ENCODE measurements at regions not wholly inside any gene's neighbourhood (a gene's known extent, or its start where the extent isn't known, plus 50 kb on each side); places are given as distances from the start of the nearest gene placed in this dataset.

- ChIA-PET POLR2A (no interaction called here), CTCF (no interaction called here)
- Mint-ChIP-seq H3K9me3 (peaks cover 0 to 13% (median 6%) of the 10 kb centered on the region in 3 donors), H3K4me3 (no peak overlapping the region), H3K27ac (no peak overlapping the region), H3K4me1 (no peaks in the 10 kb centered on the region), H3K27me3 (no peaks in the 10 kb centered on the region), H3K36me3 (no peaks in the 10 kb centered on the region)
- no peaks in the 10 kb centered on the region for H3K9me3 ChIP-seq
- ATAC-seq (replicated peaks in 1 of 4) (no peak), DNase-seq (no peak)
- H3K4me1 ChIP-seq (ENCODE audit: control insufficient read depth in 1 of 2, extremely low read depth in 1 of 2, insufficient read depth in 2 of 2, low read length in 2 of 2): no peaks in the 10 kb centered on the region
- H3K4me3 ChIP-seq (ENCODE audit: control insufficient read depth in 1 of 2, extremely low read depth in 1 of 2, low read length in 1 of 2): no peak overlapping the region
- H3K27ac ChIP-seq (ENCODE audit: low read length): no peak overlapping the region
- H3K27me3 ChIP-seq (replicated peaks in 1 of 2; ENCODE audit: control insufficient read depth in 2 of 2, extremely low read depth in 1 of 2, insufficient read depth in 2 of 2, low read length in 1 of 2): no peaks in the 10 kb centered on the region
- H3K36me3 ChIP-seq (ENCODE audit: control insufficient read depth in 2 of 2, extremely low read depth in 1 of 2, insufficient read depth in 1 of 2, low read length in 1 of 2): no peaks in the 10 kb centered on the region
These were observed 153.7 kb downstream of the TRMT11 start for GRCh38 chr6:126140015-126140414.

DNA sequence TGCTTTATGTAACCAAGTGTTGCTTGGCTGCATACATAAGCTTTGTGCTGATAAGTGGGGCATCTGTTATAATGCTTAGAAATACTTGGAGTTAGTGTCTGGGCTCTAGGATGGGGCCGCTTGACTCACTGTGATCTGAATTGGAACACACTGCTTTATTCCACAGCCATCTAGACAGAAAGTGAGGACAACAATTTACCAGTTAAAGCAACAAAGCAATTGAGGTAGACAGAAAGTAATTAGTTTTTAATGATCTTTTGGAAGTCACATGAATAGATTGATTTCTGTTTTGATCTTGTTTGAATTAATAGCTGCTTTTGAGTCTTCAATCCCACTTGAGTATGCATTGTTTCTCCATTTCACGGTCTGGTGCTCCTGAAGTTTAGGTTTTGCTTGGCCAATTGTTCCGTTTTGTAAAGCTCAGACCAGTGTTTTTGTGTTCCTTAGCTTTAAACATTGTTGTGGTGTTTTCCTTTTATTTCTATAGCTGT, 157.5 kb downstream of the TRMT11 start:
- CTCF ChIA-PET: interaction anchor here in 1 of 2 donors (0.6 kb wide), 2 partner anchors 9 to 465 kb away, joined by 3 read pairs; no protein-coding TSS in a partner anchor
- no peaks in the 10 kb centered on the region for H3K9me3 ChIP-seq
- H3K27me3 Mint-ChIP-seq: no peaks in the 10 kb centered on the region
- H3K36me3 Mint-ChIP-seq: no peaks in the 10 kb centered on the region
- H3K27me3 ChIP-seq (replicated peaks in 1 of 2; ENCODE audit: control insufficient read depth in 2 of 2, extremely low read depth in 1 of 2, insufficient read depth in 2 of 2, low read length in 1 of 2): no peaks in the 10 kb centered on the region
- DNase-seq (no peak), ATAC-seq (replicated peaks in 1 of 4) (no peak)
- no peak overlapping the region for H3K27ac Mint-ChIP-seq
- H3K27ac ChIP-seq (ENCODE audit: low read length): no peak overlapping the region
- no CpG with 5 or more reads among the region's 3 CpGs for WGBS (ENCODE audit: insufficient coverage)
- H3K4me1 Mint-ChIP-seq: no peaks in the 10 kb centered on the region
- POLR2A ChIA-PET: no interaction called here
- H3K4me3 ChIP-seq (ENCODE audit: control insufficient read depth in 1 of 2, extremely low read depth in 1 of 2, low read length in 1 of 2): no peak overlapping the region
- no peak overlapping the region for H3K4me3 Mint-ChIP-seq
- H3K36me3 ChIP-seq (ENCODE audit: control insufficient read depth in 2 of 2, extremely low read depth in 1 of 2, insufficient read depth in 1 of 2, low read length in 1 of 2): no peaks in the 10 kb centered on the region
- peaks cover 0 to 3% (median 0%) of the 10 kb centered on the region in 3 donors for H3K9me3 Mint-ChIP-seq
- H3K4me1 ChIP-seq (ENCODE audit: control insufficient read depth in 1 of 2, extremely low read depth in 1 of 2, insufficient read depth in 2 of 2, low read length in 2 of 2): no peaks in the 10 kb centered on the region

DNA sequence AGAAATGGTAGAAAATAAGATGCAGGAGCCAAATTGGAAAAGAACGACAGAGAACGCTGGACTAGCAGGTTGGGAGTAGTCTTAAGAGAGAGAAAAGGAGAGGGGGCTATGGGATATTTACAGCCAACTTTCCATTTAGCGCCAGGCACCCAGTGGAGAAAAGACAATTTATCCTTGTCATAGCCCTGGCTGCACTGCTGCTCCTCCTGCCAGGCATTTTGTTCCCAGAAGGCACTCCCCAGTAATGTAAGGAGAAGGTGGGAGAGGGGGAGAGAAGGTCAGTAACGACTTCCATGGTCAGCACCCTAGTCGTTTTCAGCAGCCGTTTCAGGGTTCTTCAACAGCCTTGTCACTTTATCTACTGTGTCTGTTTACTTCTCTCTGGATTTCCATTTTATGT, 159.0 kb downstream of the TRMT11 start:
- H3K4me3 Mint-ChIP-seq: no peak overlapping the region
- no peaks in the 10 kb centered on the region for H3K36me3 ChIP-seq (ENCODE audit: control insufficient read depth in 2 of 2, extremely low read depth in 1 of 2, insufficient read depth in 1 of 2, low read length in 1 of 2)
- no peaks in the 10 kb centered on the region for H3K9me3 ChIP-seq
- ATAC-seq (replicated peaks in 1 of 4): no peak
- ChIA-PET CTCF (no interaction called here), POLR2A (no interaction called here)
- no peaks in the 10 kb centered on the region for H3K4me1 Mint-ChIP-seq
- no peaks in the 10 kb centered on the region for H3K9me3 Mint-ChIP-seq
- DNase-seq: no peak
- H3K27ac Mint-ChIP-seq: no peak overlapping the region
- no peak overlapping the region for H3K4me3 ChIP-seq (ENCODE audit: control insufficient read depth in 1 of 2, extremely low read depth in 1 of 2, low read length in 1 of 2)
- 94% methylated on average over 2 of the region's 6 CpGs for WGBS (ENCODE audit: insufficient coverage)
- no peak overlapping the region for H3K27ac ChIP-seq (ENCODE audit: low read length)
- H3K36me3 Mint-ChIP-seq: no peaks in the 10 kb centered on the region
- no peaks in the 10 kb centered on the region for H3K27me3 Mint-ChIP-seq
- no peaks in the 10 kb centered on the region for H3K4me1 ChIP-seq (ENCODE audit: control insufficient read depth in 1 of 2, extremely low read depth in 1 of 2, insufficient read depth in 2 of 2, low read length in 2 of 2)
- no peaks in the 10 kb centered on the region for H3K27me3 ChIP-seq (replicated peaks in 1 of 2; ENCODE audit: control insufficient read depth in 2 of 2, extremely low read depth in 1 of 2, insufficient read depth in 2 of 2, low read length in 1 of 2)

DNA sequence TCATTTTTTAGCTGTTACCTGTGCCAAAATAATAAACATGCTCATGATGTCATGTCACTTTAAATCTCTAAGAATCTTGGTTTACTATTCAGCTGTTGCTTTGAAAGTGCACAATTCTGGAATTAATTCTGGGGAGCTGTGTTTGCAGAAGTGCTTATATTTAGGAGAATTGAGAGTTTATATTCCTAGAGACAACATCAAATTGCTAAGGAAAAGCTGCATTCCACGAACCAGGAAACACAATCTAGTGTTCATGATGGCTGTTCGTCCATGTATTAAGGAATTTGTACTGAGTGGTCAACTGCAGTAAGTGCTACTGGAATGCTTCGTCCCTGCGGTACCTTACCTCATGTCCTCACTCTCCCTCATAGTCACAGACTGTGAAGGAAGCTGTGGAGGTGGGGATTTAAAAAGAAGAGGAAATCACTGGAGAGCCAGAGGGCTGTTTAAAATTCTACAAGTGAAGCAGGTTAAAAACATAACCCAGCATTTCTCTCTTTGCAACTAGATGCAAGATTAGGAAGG, 161.0 kb downstream of the TRMT11 start:
- ChIA-PET POLR2A (interaction anchor here in 1 of 2 donors (1.3 kb wide), 1 partner anchor 15 kb away, joined by 4 read pairs; no protein-coding TSS in a partner anchor), CTCF (no interaction called here)
- Histone ChIP-seq H3K9me3 (no peaks in the 10 kb centered on the region), H3K4me1 (ENCODE audit: control insufficient read depth in 1 of 2, extremely low read depth in 1 of 2, insufficient read depth in 2 of 2, low read length in 2 of 2) (no peaks in the 10 kb centered on the region), H3K4me3 (ENCODE audit: control insufficient read depth in 1 of 2, extremely low read depth in 1 of 2, low read length in 1 of 2) (no peak overlapping the region), H3K36me3 (ENCODE audit: control insufficient read depth in 2 of 2, extremely low read depth in 1 of 2, insufficient read depth in 1 of 2, low read length in 1 of 2) (no peaks in the 10 kb centered on the region), H3K27ac (ENCODE audit: low read length) (no peak overlapping the region), H3K27me3 (replicated peaks in 1 of 2; ENCODE audit: control insufficient read depth in 2 of 2, extremely low read depth in 1 of 2, insufficient read depth in 2 of 2, low read length in 1 of 2) (no peaks in the 10 kb centered on the region)
- Mint-ChIP-seq H3K27ac (no peak overlapping the region), H3K4me1 (no peaks in the 10 kb centered on the region), H3K27me3 (no peaks in the 10 kb centered on the region), H3K36me3 (no peaks in the 10 kb centered on the region), H3K4me3 (no peak overlapping the region), H3K9me3 (no peaks in the 10 kb centered on the region)
- no CpG with 5 or more reads among the region's 4 CpGs for WGBS (ENCODE audit: insufficient coverage)
- no peak for DNase-seq
- ATAC-seq (replicated peaks in 1 of 4): no peak

DNA sequence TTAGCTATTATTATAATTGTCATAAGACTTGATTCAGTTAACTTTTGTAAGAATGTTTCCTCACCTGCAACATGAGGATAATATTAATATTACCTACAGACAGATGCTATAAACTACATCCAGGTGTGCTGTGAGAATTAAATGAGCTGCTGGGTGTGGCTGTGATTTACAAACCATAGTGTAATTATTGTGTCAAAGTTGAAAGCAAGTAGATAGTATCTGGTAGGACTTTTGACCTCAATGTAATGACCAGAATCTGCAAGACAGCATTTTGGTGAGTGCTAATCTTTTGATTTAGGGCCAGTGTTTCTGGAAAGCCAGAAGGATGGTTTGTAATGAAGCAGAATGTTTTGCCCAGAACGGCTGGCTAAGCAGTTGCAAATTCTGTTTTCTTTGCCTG, 162.5 kb downstream of the TRMT11 start:
- Mint-ChIP-seq H3K27me3 (no peaks in the 10 kb centered on the region), H3K36me3 (no peaks in the 10 kb centered on the region), H3K4me3 (no peak overlapping the region), H3K9me3 (no peaks in the 10 kb centered on the region), H3K4me1 (no peaks in the 10 kb centered on the region), H3K27ac (no peak overlapping the region)
- POLR2A ChIA-PET: interaction anchor here in 1 of 2 donors (1.3 kb wide), 1 partner anchor 16 kb away, joined by 4 read pairs; no protein-coding TSS in a partner anchor
- ATAC-seq (replicated peaks in 1 of 4) (no peak), DNase-seq (no peak)
- Histone ChIP-seq H3K27me3 (replicated peaks in 1 of 2; ENCODE audit: control insufficient read depth in 2 of 2, extremely low read depth in 1 of 2, insufficient read depth in 2 of 2, low read length in 1 of 2) (no peaks in the 10 kb centered on the region), H3K9me3 (no peaks in the 10 kb centered on the region), H3K27ac (ENCODE audit: low read length) (no peak overlapping the region), H3K4me3 (ENCODE audit: control insufficient read depth in 1 of 2, extremely low read depth in 1 of 2, low read length in 1 of 2) (no peak overlapping the region), H3K36me3 (ENCODE audit: control insufficient read depth in 2 of 2, extremely low read depth in 1 of 2, insufficient read depth in 1 of 2, low read length in 1 of 2) (no peaks in the 10 kb centered on the region), H3K4me1 (ENCODE audit: control insufficient read depth in 1 of 2, extremely low read depth in 1 of 2, insufficient read depth in 2 of 2, low read length in 2 of 2) (no peaks in the 10 kb centered on the region)
- CTCF ChIA-PET: no interaction called here
- no CpG with 5 or more reads among the region's 1 CpG for WGBS (ENCODE audit: insufficient coverage)

- H3K27ac ChIP-seq (ENCODE audit: low read length): no peak overlapping the region
- DNase-seq: no peak
- H3K27ac Mint-ChIP-seq: no peak overlapping the region
- no peaks in the 10 kb centered on the region for H3K9me3 Mint-ChIP-seq
- H3K9me3 ChIP-seq: no peaks in the 10 kb centered on the region
- no peaks in the 10 kb centered on the region for H3K36me3 ChIP-seq (ENCODE audit: control insufficient read depth in 2 of 2, extremely low read depth in 1 of 2, insufficient read depth in 1 of 2, low read length in 1 of 2)
- ChIA-PET POLR2A (no interaction called here), CTCF (interaction anchor here in 1 of 2 donors (0.7 kb wide), 1 partner anchor 9 kb away, joined by 3 read pairs; no protein-coding TSS in a partner anchor)
- no peaks in the 10 kb centered on the region for H3K27me3 Mint-ChIP-seq
- no peaks in the 10 kb centered on the region for H3K4me1 ChIP-seq (ENCODE audit: control insufficient read depth in 1 of 2, extremely low read depth in 1 of 2, insufficient read depth in 2 of 2, low read length in 2 of 2)
- H3K4me3 Mint-ChIP-seq: no peak overlapping the region
- ATAC-seq (replicated peaks in 1 of 4): no peak
- no peak overlapping the region for H3K4me3 ChIP-seq (ENCODE audit: control insufficient read depth in 1 of 2, extremely low read depth in 1 of 2, low read length in 1 of 2)
- H3K36me3 Mint-ChIP-seq: no peaks in the 10 kb centered on the region
- no peaks in the 10 kb centered on the region for H3K27me3 ChIP-seq (replicated peaks in 1 of 2; ENCODE audit: control insufficient read depth in 2 of 2, extremely low read depth in 1 of 2, insufficient read depth in 2 of 2, low read length in 1 of 2)
- peaks cover 2 to 5% (median 5%) of the 10 kb centered on the region in 3 donors for H3K4me1 Mint-ChIP-seq
These were observed 166.0 kb downstream of the TRMT11 start for GRCh38 chr6:126152372-126152745.

GRCh38 chr6:126153661-126154060, 167.3 kb downstream of the TRMT11 start:
- no peaks in the 10 kb centered on the region for H3K9me3 ChIP-seq
- no peak for ATAC-seq (replicated peaks in 1 of 4)
- Mint-ChIP-seq H3K9me3 (no peaks in the 10 kb centered on the region), H3K27me3 (no peaks in the 10 kb centered on the region), H3K36me3 (no peaks in the 10 kb centered on the region), H3K4me3 (no peak overlapping the region), H3K4me1 (peaks cover 2 to 6% (median 5%) of the 10 kb centered on the region in 3 donors), H3K27ac (no peak overlapping the region)
- WGBS (ENCODE audit: insufficient coverage): 100% methylated on average over 2 of the region's 3 CpGs
- H3K27ac ChIP-seq (ENCODE audit: low read length): no peak overlapping the region
- ChIA-PET CTCF (interaction anchor here in 1 of 2 donors (0.6 kb wide), 1 partner anchor 1668 kb away, joined by 3 read pairs; no protein-coding TSS in a partner anchor), POLR2A (interaction anchor here in 1 of 2 donors (0.7 kb wide), 1 partner anchor 420 kb away, joined by 3 read pairs; no protein-coding TSS in a partner anchor)
- no peak for DNase-seq
- H3K4me1 ChIP-seq (ENCODE audit: control insufficient read depth in 1 of 2, extremely low read depth in 1 of 2, insufficient read depth in 2 of 2, low read length in 2 of 2): no peaks in the 10 kb centered on the region
- no peaks in the 10 kb centered on the region for H3K27me3 ChIP-seq (replicated peaks in 1 of 2; ENCODE audit: control insufficient read depth in 2 of 2, extremely low read depth in 1 of 2, insufficient read depth in 2 of 2, low read length in 1 of 2)
- H3K36me3 ChIP-seq (ENCODE audit: control insufficient read depth in 2 of 2, extremely low read depth in 1 of 2, insufficient read depth in 1 of 2, low read length in 1 of 2): no peaks in the 10 kb centered on the region
- no peak overlapping the region for H3K4me3 ChIP-seq (ENCODE audit: control insufficient read depth in 1 of 2, extremely low read depth in 1 of 2, low read length in 1 of 2)
